ENCODE measurements at regions not wholly inside any gene's neighbourhood (a gene's known extent, or its start where the extent isn't known, plus 50 kb on each side); places are given as distances from the start of the nearest gene placed in this dataset.

GRCh38 chr13:56299650-56300049 is 841.1 kb upstream of the PRR20A start:
- TF ChIP-seq POLR2AphosphoS5 (IDR thresholded peaks at IDR 0.05; ENCODE audit: low read depth, low read length) (no peak), SPI1 (IDR thresholded peaks at IDR 0.05; ENCODE audit: low read depth, low read length) (no peak)
